GM19043 (cell line): ENCODE measurements at regions not wholly inside any gene's neighbourhood (a gene's known extent, or its start where the extent isn't known, plus 50 kb on each side); places are given as distances from the start of the nearest gene placed in this dataset.
"Not testable (repeated sequence)": the region's sequence is repeated elsewhere in the genome, so short reads cannot be mapped to it uniquely, and the experiment has no call there.

Experiments used
- ATAC-seq: cut with Tn5 transposase; IDR thresholded peaks from one replicate; pipeline ENCODE4 v1.9.1; 2021; ENCODE audit warnings: low read depth; ENCODE audit not compliant: unreplicated experiment

- ATAC-seq = not testable (repeated sequence)
Observed at GRCh38 chr7:6937746-6938145, 111.7 kb upstream of the CCZ1B start.

- ATAC-seq = not testable (repeated sequence)
Observed at GRCh38 chr7:6938284-6938683, 112.2 kb upstream of the CCZ1B start.

- ATAC-seq = not testable (repeated sequence)
Observed at GRCh38 chr7:6939126-6939525, 113.1 kb upstream of the CCZ1B start.

- not testable (repeated sequence) for ATAC-seq
Observed at GRCh38 chr7:6939896-6940295, 113.8 kb upstream of the CCZ1B start.

- not testable (repeated sequence) for ATAC-seq
Observed at GRCh38 chr7:6946873-6947272, 120.8 kb upstream of the CCZ1B start.

GRCh38 chr7:6950231-6950630 is 124.2 kb upstream of the CCZ1B start:
- not testable (repeated sequence) for ATAC-seq

- ATAC-seq = not testable (repeated sequence)
Observed at GRCh38 chr7:6951553-6951952, 125.5 kb upstream of the CCZ1B start.

- ATAC-seq = not testable (repeated sequence)
Observed at GRCh38 chr7:6953138-6953797, 127.2 kb upstream of the CCZ1B start.

GRCh38 chr7:6953798-6954181 is 127.7 kb upstream of the CCZ1B start:
- ATAC-seq = not testable (repeated sequence)

GRCh38 chr7:6955385-6955784 is 129.3 kb upstream of the CCZ1B start:
- ATAC-seq = not testable (repeated sequence)

- not testable (repeated sequence) for ATAC-seq
Observed at GRCh38 chr7:6955990-6956566, 130.0 kb upstream of the CCZ1B start.

GRCh38 chr7:6958371-6958770 is 132.3 kb upstream of the CCZ1B start:
- not testable (repeated sequence) for ATAC-seq

- ATAC-seq = not testable (repeated sequence)
Observed at GRCh38 chr7:6959942-6960341, 133.9 kb upstream of the CCZ1B start.

GRCh38 chr7:6962871-6963270 is 136.8 kb upstream of the CCZ1B start:
- not testable (repeated sequence) for ATAC-seq

GRCh38 chr7:6965051-6965450 is 139.0 kb upstream of the CCZ1B start:
- not testable (repeated sequence) for ATAC-seq

GRCh38 chr7:6970180-6970579 is 144.1 kb upstream of the CCZ1B start:
- ATAC-seq = not testable (repeated sequence)

GRCh38 chr7:6974876-6975275 is 148.8 kb upstream of the CCZ1B start:
- ATAC-seq = not testable (repeated sequence)

GRCh38 chr7:6975346-6975745 is 149.3 kb upstream of the CCZ1B start:
- ATAC-seq = not testable (repeated sequence)

GRCh38 chr7:6977368-6977767 is 151.3 kb upstream of the CCZ1B start:
- ATAC-seq = not testable (repeated sequence)

- ATAC-seq = not testable (repeated sequence)
Observed at GRCh38 chr7:6978326-6978725, 152.3 kb upstream of the CCZ1B start.

GRCh38 chr7:6979456-6979855 is 153.4 kb upstream of the CCZ1B start:
- ATAC-seq = not testable (repeated sequence)

- not testable (repeated sequence) for ATAC-seq
Observed at GRCh38 chr7:6982375-6982774, 156.3 kb upstream of the CCZ1B start.
